ENCODE measurements at regions not wholly inside any gene's neighbourhood (a gene's known extent, or its start where the extent isn't known, plus 50 kb on each side); places are given as distances from the start of the nearest gene placed in this dataset.

- no peak for DNase-seq
- CTCF ChIA-PET, result interaction anchor here (0.6 to 1.2 kb wide), 3 partner anchors 10 to 298 kb away, joined by 3 to 4 read pairs (median 3); no protein-coding TSS in a partner anchor
- TF ChIP-seq CTCF (IDR thresholded peaks at IDR 0.05), result no peak
- H3K4me3 ChIP-seq (ENCODE audit: low read length), result no peak overlapping the region
- ATAC-seq (ENCODE audit: poor library complexity), result no peak
- Mint-ChIP-seq H3K36me3 (ENCODE audit: low read depth) (no peaks in the 10 kb centered on the region), H3K9me3 (no peaks in the 10 kb centered on the region), H3K27me3 (peaks cover 23% of the 10 kb centered on the region), H3K4me3 (no peak overlapping the region), H3K4me1 (ENCODE audit: low read depth) (no peaks in the 10 kb centered on the region), H3K27ac (no peak overlapping the region)
- no peaks in the 10 kb centered on the region for H3K9me3 ChIP-seq (ENCODE audit: control insufficient read depth in 1 of 2, insufficient read depth in 1 of 2, low read length in 2 of 2)
- POLR2A ChIA-PET, result interaction anchor here (0.9 kb wide), 1 partner anchor 71 kb away, joined by 4 read pairs; the partner anchor contains the start of gene PELI2
- intact Hi-C loops (cut with DNase I, micrococcal nuclease), result no loop called here
- no peak overlapping the region for H3K27ac ChIP-seq (ENCODE audit: low read depth in 1 of 2, low read length in 2 of 2)
- peaks cover 0 to 5% of the 10 kb centered on the region in 2 experiments for H3K27me3 ChIP-seq (ENCODE audit: control insufficient read depth in 1 of 2, insufficient read depth in 2 of 2, low read length in 2 of 2)
- no peaks in the 10 kb centered on the region for H3K36me3 ChIP-seq (ENCODE audit: insufficient read depth, low read length)
- no peaks in the 10 kb centered on the region for H3K4me1 ChIP-seq (ENCODE audit: insufficient read depth, low read length)
Observed at GRCh38 chr14:56046546-56046945, 71.7 kb upstream of the PELI2 start.

DNA sequence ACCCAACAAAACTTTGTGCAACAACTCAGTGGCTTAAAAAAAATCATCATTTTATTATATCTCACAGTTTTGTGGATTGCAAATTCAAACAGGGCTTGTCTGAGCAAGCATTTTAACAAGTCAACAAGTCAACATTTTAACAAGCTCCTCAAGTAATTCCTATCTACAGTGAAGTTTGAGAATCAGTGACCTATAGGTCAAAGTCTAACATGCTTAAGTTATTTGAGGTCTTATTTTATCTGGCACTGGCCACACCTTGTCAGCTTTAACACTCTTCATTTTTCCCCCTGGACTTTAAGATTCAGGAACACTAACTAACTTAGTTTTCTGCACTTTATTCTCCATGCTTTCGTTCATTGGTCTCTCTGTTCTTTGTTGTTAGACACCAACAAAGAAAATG is 71.2 kb upstream of the PELI2 start:
- Histone ChIP-seq H3K4me1 (ENCODE audit: insufficient read depth, low read length) (no peaks in the 10 kb centered on the region), H3K27ac (ENCODE audit: low read depth in 1 of 2, low read length in 2 of 2) (no peak overlapping the region), H3K36me3 (ENCODE audit: insufficient read depth, low read length) (no peaks in the 10 kb centered on the region), H3K27me3 (ENCODE audit: control insufficient read depth in 1 of 2, insufficient read depth in 2 of 2, low read length in 2 of 2) (peaks cover 0 to 5% of the 10 kb centered on the region in 2 experiments), H3K4me3 (ENCODE audit: low read length) (no peak overlapping the region), H3K9me3 (ENCODE audit: control insufficient read depth in 1 of 2, insufficient read depth in 1 of 2, low read length in 2 of 2) (no peaks in the 10 kb centered on the region)
- ATAC-seq (ENCODE audit: poor library complexity) (no peak), DNase-seq (no peak)
- H3K9me3 Mint-ChIP-seq, result no peaks in the 10 kb centered on the region
- no peak for TF ChIP-seq CTCF (IDR thresholded peaks at IDR 0.05)
- H3K27ac Mint-ChIP-seq, result no peak overlapping the region
- H3K27me3 Mint-ChIP-seq, result peaks cover 20% of the 10 kb centered on the region
- CTCF ChIA-PET, result interaction anchor here (0.6 to 1.1 kb wide), 2 partner anchors 45 to 298 kb away, joined by 3 to 4 read pairs; no protein-coding TSS in a partner anchor
- POLR2A ChIA-PET, result interaction anchor here (0.9 kb wide), 1 partner anchor 71 kb away, joined by 4 read pairs; the partner anchor contains the start of gene PELI2
- no peaks in the 10 kb centered on the region for H3K36me3 Mint-ChIP-seq (ENCODE audit: low read depth)
- intact Hi-C loops (cut with DNase I, micrococcal nuclease), result no loop called here
- H3K4me3 Mint-ChIP-seq, result no peak overlapping the region
- H3K4me1 Mint-ChIP-seq (ENCODE audit: low read depth), result no peaks in the 10 kb centered on the region

DNA sequence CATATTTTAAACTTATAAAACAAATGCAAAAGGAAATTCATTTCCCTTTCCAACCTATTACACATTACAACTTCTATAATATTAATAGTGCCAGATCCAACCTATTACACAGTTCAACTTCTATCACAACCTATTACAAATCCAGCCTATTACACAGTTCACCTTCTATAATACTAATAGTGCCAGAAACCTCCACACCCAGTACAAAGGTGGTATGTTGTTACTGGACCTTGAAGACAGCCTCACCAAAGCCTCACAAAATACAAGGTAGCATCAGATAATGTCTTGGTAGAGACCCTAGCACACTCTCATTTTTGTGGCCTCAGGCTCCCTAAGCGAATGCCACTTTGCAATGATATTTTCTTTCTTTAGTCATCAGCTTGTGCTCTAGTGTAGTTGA is 68.7 kb upstream of the PELI2 start:
- Mint-ChIP-seq H3K27me3 (peaks cover 2% of the 10 kb centered on the region), H3K36me3 (ENCODE audit: low read depth) (no peaks in the 10 kb centered on the region), H3K4me3 (no peak overlapping the region), H3K4me1 (ENCODE audit: low read depth) (no peaks in the 10 kb centered on the region), H3K9me3 (no peaks in the 10 kb centered on the region), H3K27ac (no peak overlapping the region)
- Histone ChIP-seq H3K4me1 (ENCODE audit: insufficient read depth, low read length) (no peaks in the 10 kb centered on the region), H3K4me3 (ENCODE audit: low read length) (no peak overlapping the region), H3K27ac (ENCODE audit: low read depth in 1 of 2, low read length in 2 of 2) (no peak overlapping the region), H3K9me3 (ENCODE audit: control insufficient read depth in 1 of 2, insufficient read depth in 1 of 2, low read length in 2 of 2) (no peaks in the 10 kb centered on the region), H3K27me3 (ENCODE audit: control insufficient read depth in 1 of 2, insufficient read depth in 2 of 2, low read length in 2 of 2) (no peaks in the 10 kb centered on the region), H3K36me3 (ENCODE audit: insufficient read depth, low read length) (no peaks in the 10 kb centered on the region)
- ChIA-PET CTCF (no interaction called here), POLR2A (no interaction called here)
- intact Hi-C loops (cut with DNase I, micrococcal nuclease), result no loop called here
- ATAC-seq (ENCODE audit: poor library complexity) (no peak), DNase-seq (no peak)
- TF ChIP-seq CTCF (IDR thresholded peaks at IDR 0.05), result no peak
